PC-3 (cell line): ENCODE measurements at regions not wholly inside any gene's neighbourhood (a gene's known extent, or its start where the extent isn't known, plus 50 kb on each side); places are given as distances from the start of the nearest gene placed in this dataset.

Experiments used
- EZH2 ChIP-seq: fragments of 300-600 bp; sonication (generic); IDR thresholded peaks from one replicate; pipeline ENCODE4 v1.6.1; 2017; ENCODE audit warnings: antibody characterized with exemption, mild to moderate bottlenecking, low read length; ENCODE audit not compliant: unreplicated experiment
- EZH2phosphoT487 ChIP-seq: fragments of 300-600 bp; sonication (generic); IDR thresholded peaks from 2 replicates; pipeline ENCODE4 v1.6.1; 2018; ENCODE audit warnings: mild to moderate bottlenecking, antibody characterized with exemption, low read length, borderline replicate concordance
- TF ChIP-seq, protein P1 (sequence below): fragments of 300-600 bp; sonication (generic); conservative IDR thresholded peaks from 2 replicates; pipeline ENCODE4 v1.5.1; 2017; ENCODE audit warnings: antibody characterized with exemption, low read depth, mild to moderate bottlenecking, low read length

DNA sequence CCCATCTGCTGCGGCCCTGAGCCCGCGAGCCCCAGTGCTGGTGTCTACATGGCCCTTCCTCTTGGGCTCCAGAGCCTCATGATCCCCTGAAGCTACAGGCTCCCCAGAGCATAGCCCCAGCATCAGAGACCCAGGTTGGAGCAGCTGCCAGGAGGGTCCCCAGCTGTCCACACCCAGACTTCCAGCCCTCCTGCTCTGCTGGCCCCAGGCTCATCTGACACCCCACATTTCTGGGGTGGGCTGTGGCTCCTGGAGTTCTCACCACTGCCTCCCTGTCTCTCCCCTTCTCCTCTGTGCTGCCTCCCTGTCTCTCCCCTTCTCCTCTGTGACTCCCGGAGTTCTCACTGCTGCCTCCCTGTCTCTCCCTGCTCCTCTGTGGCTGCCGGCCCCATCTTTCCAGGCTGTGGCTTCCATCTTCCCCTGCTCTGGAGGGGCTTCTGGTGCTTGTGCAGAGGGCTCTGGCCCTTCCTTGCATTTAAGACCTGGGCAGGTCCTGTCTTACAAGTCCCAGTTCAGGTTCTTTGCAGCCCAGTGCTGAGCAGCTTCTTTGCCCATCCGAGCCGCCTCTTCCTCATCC, 108.1 kb downstream of the ERMARD start:
- TF ChIP-seq, protein P1, sequence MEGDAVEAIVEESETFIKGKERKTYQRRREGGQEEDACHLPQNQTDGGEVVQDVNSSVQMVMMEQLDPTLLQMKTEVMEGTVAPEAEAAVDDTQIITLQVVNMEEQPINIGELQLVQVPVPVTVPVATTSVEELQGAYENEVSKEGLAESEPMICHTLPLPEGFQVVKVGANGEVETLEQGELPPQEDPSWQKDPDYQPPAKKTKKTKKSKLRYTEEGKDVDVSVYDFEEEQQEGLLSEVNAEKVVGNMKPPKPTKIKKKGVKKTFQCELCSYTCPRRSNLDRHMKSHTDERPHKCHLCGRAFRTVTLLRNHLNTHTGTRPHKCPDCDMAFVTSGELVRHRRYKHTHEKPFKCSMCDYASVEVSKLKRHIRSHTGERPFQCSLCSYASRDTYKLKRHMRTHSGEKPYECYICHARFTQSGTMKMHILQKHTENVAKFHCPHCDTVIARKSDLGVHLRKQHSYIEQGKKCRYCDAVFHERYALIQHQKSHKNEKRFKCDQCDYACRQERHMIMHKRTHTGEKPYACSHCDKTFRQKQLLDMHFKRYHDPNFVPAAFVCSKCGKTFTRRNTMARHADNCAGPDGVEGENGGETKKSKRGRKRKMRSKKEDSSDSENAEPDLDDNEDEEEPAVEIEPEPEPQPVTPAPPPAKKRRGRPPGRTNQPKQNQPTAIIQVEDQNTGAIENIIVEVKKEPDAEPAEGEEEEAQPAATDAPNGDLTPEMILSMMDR = no peak
- no peak for TF ChIP-seq EZH2
- no peak for TF ChIP-seq EZH2phosphoT487
